Erythroblast (primary cell): ENCODE measurements at regions not wholly inside any gene's neighbourhood (a gene's known extent, or its start where the extent isn't known, plus 50 kb on each side); places are given as distances from the start of the nearest gene placed in this dataset.
"Not testable (repeated sequence)": the region's sequence is repeated elsewhere in the genome, so short reads cannot be mapped to it uniquely, and the experiment has no call there.

Source experiments
- DNase-seq, 2 experiments: peaks; one replicate each; lab custom pipeline; 2025; lab: John Stamatoyannopoulos, UW
- GATA1 ChIP-seq: IDR thresholded peaks from 2 replicates; pipeline ENCODE4 v1.6.1; 2011; ENCODE audit warnings: low read depth, mild to moderate bottlenecking, control low read depth, low read length, moderate library complexity
- POLR2A ChIP-seq: IDR thresholded peaks from 2 replicates; pipeline ENCODE4 v1.6.1; 2011; ENCODE audit warnings: mild to moderate bottlenecking, low read length

DNA sequence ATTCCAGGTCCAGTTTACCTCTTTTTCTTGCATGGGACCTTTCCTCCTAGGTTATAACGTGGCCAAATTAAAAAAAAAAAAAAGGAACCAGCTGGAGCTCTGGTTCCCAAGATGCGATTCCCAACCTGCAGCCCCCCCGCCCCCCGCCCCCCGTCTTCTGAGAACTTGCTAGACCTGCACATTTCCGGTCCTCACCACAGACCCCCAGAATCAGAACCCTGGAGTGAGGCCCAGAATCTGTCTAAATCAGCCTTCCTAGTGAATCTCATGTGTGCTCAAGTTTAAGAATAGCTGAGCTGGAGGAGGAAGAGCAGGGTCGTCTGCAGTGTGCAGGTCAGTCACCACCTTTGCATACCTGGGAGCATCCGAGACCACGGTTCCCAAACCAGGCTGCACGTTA, 144.2 kb downstream of the KLF6 start:
- DNase-seq, result no peak
- no peak for TF ChIP-seq GATA1
- TF ChIP-seq POLR2A, result no peak

GRCh38 chr10:3639546-3639945, 145.5 kb downstream of the KLF6 start:
- no peak for TF ChIP-seq GATA1
- TF ChIP-seq POLR2A, result no peak
- DNase-seq, result no peak

GRCh38 chr10:3636356-3637181, 148.4 kb downstream of the KLF6 start:
- no peak for DNase-seq
- TF ChIP-seq POLR2A (no peak), GATA1 (no peak)

DNA sequence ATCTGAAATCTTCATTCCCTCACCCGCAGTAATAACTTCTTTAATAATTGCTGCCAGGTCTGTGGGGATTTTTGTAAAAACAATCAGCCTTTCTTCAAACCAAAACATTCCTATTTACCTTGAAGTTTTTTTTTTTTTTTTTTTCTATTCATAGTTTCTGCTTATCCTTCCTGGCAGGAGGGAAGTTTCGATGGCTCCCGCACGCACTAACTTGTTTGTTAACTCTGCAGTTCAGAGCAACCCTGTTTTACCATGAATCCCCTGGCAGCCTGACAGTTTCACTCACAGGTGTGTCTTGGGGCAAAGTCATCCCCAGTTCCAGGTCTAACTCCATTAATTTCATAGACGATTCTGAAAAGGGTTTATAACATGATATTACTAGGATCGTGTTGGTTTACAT, 149.3 kb downstream of the KLF6 start:
- no peak for DNase-seq
- TF ChIP-seq GATA1, result no peak
- no peak for TF ChIP-seq POLR2A

GRCh38 chr10:3635211-3635671, 149.8 kb downstream of the KLF6 start:
- no peak for TF ChIP-seq POLR2A
- TF ChIP-seq GATA1, result no peak
- DNase-seq, result no peak

DNA sequence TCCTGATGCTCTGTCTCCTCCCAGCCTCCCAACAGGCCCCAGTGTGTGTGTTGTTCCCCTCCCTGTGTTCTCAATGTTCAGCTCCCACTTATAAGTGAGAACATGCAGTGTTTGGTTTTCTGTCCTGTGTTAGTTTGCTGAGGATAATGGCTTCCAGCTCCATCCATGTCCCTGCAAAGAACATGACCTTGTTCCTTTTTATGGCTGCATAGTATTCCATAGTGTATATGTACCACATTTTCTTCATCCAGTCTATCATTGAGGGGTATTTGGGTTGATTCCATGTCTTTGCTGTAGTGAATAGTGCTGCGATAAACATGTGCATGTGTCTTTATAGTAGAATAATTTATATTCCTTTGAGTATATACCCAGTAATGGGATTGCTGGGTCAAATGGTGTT, 150.4 kb downstream of the KLF6 start:
- DNase-seq, result not testable (repeated sequence)

DNA sequence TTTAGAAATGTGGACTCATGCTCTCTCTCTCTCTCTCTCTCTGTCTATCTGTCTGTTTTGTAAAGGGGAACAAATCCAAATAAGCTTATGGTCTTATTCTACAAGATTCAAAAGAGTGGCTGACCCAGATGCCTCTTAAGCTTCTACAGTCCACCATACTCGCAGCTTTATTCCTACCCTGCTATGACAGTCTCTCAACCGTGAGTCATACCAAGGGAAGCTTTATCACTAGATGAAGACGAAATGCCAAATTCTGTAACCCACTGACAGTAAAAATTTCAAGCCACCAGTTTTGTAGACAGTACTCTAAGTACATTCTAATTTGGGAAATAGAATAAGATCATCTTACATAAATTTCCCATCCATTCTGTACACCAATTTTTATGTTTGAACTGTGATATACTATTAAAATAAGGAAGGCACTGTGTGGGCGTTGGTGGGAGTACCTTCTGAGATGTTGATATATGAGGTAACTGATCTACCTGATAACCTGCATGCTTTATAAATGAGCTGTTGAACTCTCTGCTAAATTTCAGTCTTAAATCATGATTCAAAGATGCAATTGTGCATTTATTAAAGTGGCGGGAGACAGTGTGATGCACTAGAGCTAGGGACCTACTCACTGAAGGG, 153.2 kb downstream of the KLF6 start:
- TF ChIP-seq GATA1 (no peak), POLR2A (no peak)
- no peak for DNase-seq

DNA sequence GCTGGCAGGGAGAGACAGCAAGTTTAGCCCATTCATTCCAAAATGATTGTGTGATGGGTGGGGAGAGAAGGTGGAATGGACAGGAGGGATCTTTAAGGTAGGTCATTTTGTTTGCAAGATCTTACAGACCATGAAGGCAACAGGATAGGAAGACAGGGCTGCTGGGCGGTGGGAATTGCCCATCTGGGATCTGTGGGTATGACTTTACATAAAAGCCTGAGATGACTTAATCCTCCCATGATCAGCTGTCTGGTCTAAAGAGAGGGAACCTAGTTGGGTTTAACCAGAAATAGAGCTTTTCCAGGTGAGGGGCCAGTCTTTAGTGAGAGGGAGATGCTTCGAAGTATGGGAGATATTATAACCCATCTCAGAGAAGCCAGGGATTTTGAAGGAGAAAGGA, 153.7 kb downstream of the KLF6 start:
- TF ChIP-seq POLR2A (no peak), GATA1 (no peak)
- no peak for DNase-seq

DNA sequence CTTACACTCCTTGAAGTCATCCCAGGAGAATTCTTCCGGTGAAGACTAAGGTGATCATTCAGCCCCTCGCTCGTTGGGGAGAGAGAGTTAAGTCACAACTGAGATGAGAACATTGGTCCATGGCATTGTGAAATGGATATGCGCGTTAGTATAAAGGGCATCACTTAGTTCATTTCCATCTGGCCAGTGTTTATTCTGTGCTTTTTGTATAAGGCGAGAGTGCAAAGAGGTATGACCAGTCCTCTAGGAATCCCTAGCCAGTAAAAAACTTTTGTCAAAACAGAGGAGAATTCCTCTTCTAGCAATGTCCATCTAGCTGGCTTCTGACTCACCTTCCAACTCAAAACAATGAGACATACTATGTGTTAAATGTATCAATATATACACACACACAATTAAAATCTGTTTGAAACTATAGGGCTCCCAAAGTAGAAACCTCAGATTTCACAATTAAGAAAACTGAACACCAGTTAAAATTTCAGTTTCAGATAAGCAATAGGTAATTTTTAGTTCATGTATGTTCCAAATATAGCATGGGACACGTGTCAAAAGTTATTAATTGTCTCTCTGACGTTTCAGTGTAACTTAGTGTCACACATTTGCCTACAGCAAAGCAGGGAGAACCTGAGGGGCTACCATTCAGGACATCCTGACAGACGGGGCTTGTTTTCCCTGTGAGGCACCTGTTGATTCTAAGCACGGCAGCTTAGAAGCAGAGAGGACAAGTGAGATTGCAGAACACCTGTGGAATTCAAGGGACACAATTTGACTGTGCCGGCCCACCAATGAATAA, 158.9 kb downstream of the KLF6 start:
- no peak for DNase-seq
- TF ChIP-seq POLR2A (no peak), GATA1 (no peak)

DNA sequence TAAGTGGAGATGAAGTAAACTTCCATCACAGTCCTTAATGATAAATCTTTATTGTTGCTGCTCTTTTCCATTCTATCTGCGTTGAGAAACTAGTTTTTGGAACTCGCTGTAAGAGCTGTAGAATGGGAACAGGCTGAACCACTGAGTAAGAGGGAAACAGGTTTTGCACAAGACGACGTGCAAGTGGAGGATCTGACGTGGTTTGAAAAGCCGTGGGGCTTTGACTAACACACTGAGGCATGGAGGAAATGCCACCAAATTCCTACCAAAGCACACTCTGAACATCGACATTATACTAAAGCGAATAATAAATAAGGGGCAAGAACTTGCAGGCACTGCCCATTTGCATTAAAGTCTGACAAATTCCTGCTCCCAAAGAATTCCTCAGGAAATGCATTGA, 160.6 kb downstream of the KLF6 start:
- no peak for DNase-seq
- no peak for TF ChIP-seq POLR2A
- TF ChIP-seq GATA1, result no peak

GRCh38 chr10:3623746-3624145, 161.3 kb downstream of the KLF6 start:
- TF ChIP-seq POLR2A (no peak), GATA1 (no peak)
- no peak for DNase-seq

DNA sequence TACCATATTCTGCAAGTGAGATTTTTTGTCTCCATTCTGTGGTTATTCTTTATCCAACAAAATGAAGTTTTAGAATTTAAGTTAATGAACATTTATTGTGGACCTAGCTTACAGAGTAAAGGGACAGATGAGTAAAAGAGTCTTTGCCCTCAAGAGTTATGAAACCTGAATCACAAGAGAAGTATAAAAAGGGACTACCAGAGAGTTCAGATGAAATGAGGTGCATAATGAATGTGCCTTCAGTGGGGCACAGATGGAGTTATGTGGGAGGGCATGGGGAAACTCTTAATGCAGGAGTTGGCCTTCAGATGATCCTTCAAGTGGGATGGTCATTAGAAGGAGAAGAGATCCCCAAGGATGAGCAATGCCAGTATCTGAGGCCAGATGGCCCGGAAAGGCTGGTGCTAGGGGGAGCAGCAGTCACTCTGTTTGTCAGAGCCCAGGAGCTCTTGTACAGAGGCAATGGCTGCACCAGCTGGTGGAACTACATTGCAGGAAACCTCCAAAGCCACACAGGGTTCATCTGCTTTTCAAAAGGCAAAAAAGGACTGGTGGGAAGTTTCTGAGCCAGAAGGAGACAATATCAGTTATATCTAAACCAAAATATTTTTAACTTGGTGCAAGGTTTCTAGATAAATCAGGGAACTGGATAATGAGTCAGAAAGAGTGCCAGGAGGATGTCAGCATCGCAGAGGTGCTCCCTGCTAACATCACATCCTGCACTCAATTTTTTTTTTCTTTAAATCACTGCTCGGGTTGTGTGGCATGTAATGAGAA, 162.0 kb downstream of the KLF6 start:
- TF ChIP-seq GATA1, result no peak
- TF ChIP-seq POLR2A, result no peak
- no peak for DNase-seq

GRCh38 chr10:3622427-3622826, 162.6 kb downstream of the KLF6 start:
- DNase-seq, result no peak
- TF ChIP-seq POLR2A, result no peak
- no peak for TF ChIP-seq GATA1

DNA sequence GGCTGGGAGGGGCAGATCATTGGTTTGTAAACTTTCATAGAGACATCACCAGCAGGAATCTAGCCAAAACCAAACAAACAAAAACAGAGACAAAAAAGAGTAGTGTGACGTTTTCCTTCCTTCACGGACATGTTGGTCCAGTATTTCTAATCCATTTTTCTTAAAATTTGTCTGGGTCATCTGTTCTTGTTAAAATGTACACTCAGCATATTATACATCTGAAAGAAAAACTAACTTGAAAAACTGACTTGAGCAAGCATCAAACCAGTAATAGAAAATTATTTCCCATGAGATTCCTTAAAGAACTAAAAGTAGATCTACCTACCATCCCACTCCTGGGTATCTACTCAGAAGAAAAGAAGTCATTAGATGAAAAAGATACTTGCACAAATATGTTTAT, 164.2 kb downstream of the KLF6 start:
- TF ChIP-seq POLR2A, result no peak
- no peak for TF ChIP-seq GATA1
- DNase-seq, result no peak
